ENCODE measurements at regions not wholly inside any gene's neighbourhood (a gene's known extent, or its start where the extent isn't known, plus 50 kb on each side); places are given as distances from the start of the nearest gene placed in this dataset.
A peak's percentile ranks its signal among the peaks of the same experiment; 100 is the strongest.

DNA sequence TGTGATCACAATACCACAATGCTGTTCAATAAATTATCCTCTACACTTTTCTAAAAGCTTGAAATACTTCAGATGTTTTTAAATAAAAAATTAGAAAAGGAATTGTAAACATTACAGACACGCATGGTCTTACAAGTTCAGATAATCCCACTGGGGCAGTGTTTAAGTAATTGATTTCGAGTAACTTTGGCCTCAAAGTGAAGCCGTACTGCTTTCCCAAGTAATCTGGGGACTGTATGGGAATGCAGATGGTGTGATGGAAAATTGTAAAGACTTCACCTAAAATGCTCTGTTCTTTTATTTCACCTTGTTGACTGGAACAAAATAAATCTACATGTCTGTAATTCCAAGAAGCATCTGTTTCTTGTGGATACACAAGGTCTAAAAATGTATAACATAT lies 401.7 kb upstream of the LYPLAL1 start:
- TF ChIP-seq, protein P1, sequence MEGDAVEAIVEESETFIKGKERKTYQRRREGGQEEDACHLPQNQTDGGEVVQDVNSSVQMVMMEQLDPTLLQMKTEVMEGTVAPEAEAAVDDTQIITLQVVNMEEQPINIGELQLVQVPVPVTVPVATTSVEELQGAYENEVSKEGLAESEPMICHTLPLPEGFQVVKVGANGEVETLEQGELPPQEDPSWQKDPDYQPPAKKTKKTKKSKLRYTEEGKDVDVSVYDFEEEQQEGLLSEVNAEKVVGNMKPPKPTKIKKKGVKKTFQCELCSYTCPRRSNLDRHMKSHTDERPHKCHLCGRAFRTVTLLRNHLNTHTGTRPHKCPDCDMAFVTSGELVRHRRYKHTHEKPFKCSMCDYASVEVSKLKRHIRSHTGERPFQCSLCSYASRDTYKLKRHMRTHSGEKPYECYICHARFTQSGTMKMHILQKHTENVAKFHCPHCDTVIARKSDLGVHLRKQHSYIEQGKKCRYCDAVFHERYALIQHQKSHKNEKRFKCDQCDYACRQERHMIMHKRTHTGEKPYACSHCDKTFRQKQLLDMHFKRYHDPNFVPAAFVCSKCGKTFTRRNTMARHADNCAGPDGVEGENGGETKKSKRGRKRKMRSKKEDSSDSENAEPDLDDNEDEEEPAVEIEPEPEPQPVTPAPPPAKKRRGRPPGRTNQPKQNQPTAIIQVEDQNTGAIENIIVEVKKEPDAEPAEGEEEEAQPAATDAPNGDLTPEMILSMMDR (IDR thresholded peaks at IDR 0.05; ENCODE audit: low read depth, low read length) = no peak
- no peak overlapping the region for H3K4me3 ChIP-seq (replicated peaks in 1 of 2; ENCODE audit: low read depth in 2 of 2, low read length in 2 of 2)
- DNase-seq (ENCODE audit: low read depth in 2 of 2) = no peak

DNA sequence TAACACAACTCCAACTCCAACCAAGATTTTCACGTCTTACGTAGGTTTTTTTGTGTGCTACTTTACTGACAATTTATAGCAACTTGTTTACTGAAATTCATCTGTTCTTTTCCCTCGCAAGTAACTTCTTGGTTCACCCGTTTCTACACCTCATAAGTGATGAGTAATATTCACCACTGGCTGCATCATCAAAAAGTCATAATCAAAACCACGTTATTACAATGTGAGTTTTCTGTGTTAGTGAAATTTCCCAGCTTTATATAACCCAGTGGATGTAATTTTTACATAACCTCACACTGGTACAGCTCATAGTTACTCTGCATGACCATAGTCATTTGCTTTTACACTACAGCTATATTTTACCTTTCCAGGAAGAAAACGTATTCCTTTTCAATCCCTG lies 401.1 kb upstream of the LYPLAL1 start:
- TF ChIP-seq, protein P1 (IDR thresholded peaks at IDR 0.05; ENCODE audit: low read depth, low read length) = no peak
- DNase-seq (ENCODE audit: low read depth in 2 of 2) = peak; percentile 11 to 71
- no peak overlapping the region for H3K4me3 ChIP-seq (replicated peaks in 1 of 2; ENCODE audit: low read depth in 2 of 2, low read length in 2 of 2)

DNA sequence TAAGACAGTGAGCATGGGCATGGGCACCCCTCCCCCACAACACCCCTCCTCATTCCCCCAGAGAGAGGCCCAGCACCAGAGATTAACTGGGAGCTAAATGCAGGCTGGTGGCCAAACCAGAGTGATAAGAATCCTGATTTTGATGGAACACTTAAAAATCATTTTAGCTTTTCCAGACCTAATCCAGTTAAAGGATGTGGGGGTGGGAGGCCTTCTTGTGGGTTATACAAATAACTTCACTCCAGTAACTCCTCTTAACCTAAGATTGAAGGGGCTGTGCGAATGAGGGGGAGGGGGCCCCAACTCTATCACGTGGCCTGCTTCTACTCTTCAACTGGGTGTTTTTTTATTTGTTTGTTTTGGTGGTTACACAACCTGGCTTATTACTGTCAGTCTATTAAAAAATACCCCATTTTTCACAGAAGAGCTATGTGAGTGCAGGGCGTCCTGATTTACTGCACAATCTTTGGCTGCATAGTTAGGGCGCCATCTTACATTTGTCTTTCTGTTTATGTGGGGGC lies 398.1 kb upstream of the LYPLAL1 start:
- TF ChIP-seq, protein P1 (IDR thresholded peaks at IDR 0.05; ENCODE audit: low read depth, low read length) = no peak
- peak in 1 of 2 donors; percentile 58 for DNase-seq (ENCODE audit: low read depth in 2 of 2)
- H3K4me3 ChIP-seq (replicated peaks in 1 of 2; ENCODE audit: low read depth in 2 of 2, low read length in 2 of 2) = no peak overlapping the region

DNA sequence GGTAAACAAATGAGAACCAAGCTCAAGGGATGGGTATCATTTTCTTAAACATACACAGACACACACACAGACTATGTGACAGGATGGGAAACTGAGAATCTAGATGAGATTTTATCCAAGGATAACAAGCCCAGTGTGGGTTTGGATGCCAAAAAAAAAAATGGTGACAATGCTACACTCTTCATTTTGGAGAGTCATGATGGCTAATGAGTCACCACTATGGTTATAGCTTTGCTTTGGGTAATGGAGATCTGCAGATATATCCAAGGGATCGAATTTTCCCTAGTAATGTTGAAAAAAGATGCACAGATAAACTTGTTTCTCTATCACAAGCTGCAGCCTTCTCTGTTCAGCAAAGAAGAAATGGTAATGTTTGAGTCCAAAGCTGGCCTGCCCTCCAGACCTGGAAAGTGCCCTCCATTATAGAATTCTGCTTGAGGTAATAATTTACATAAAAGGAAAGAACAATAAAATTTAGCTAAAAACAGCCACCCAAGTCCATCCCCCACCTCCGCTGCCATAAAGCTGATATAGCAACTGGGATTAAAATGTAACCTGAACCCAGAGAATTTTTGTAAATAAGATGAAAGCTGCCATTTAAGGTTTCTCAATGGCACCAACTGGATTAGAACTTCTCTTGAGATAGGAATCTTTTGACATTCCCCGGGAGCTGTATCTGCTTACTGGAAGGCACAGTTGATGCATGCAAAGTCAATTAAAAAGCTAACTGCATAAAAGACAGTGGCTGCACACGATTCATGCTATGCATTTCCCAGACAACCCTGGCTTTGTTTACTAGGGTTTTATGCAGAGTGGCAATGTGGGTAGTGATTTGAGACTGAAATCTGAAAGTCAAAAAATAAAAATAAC lies 395.2 kb upstream of the LYPLAL1 start:
- no peak for DNase-seq (ENCODE audit: low read depth in 2 of 2)
- no peak overlapping the region for H3K4me3 ChIP-seq (replicated peaks in 1 of 2; ENCODE audit: low read depth in 2 of 2, low read length in 2 of 2)

DNA sequence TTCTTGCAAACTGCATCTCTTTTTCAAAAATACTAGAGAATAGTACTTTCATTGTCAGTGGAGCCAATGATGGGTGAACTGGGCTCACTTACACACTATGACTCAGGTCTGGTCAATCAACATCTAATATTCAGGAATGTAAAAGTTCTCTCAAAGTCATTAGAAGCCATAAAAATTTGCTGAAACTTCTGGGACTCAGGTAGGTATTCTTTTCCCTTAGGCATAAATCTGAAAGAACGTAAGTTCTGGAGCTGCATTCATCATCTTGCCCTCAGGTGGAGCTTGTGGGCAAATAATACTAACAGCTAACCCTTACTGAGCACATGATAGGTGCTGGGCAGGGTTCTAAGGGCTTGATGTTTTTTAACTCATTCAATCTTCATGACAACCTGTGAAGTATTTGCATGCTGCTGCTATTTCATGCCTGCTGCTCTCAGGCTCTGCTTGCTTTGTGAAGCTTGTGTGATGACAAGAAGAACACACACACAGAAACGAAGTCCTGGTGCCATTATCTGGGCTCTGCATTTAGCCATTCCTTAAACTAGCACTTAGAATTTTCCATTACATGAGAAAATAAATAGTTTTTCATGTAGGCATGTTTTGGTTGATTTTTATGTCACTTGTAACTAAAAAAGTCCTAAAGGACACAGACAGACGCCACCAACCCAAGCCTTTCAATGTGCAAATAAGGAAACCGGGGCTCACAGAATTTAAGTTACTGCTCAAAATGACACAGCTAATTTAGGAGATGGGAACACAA lies 394.2 kb upstream of the LYPLAL1 start:
- no peak overlapping the region for H3K4me3 ChIP-seq (replicated peaks in 1 of 2; ENCODE audit: low read depth in 2 of 2, low read length in 2 of 2)
- TF ChIP-seq, protein P1 (IDR thresholded peaks at IDR 0.05; ENCODE audit: low read depth, low read length) = no peak
- DNase-seq (ENCODE audit: low read depth in 2 of 2) = no peak

More for the DNA sequence above, 395.2 kb upstream of the LYPLAL1 start:
- TF ChIP-seq, protein P1 (IDR thresholded peaks at IDR 0.05; ENCODE audit: low read depth, low read length) = no peak

DNA sequence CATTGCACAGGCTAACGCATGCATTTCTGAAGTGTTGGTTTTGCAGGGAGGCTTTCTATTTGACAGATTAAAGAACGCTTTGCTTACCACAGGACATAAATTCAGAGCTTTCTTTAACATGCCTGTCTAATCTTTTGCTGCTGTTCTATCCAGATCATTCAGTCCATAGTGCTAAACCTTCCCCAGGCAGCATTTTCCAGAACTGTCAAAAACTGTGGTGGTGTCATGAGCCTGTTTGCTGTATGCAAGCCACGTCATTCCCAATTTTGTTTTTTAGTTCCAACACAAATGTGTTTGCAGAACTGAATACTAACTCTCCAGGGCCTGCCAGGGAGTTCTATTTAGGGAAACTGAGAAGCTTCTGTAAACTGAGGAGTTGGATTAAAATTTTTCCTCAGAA lies 390.5 kb upstream of the LYPLAL1 start:
- DNase-seq (ENCODE audit: low read depth in 2 of 2) = no peak
- TF ChIP-seq, protein P1 (IDR thresholded peaks at IDR 0.05; ENCODE audit: low read depth, low read length) = no peak
- no peak overlapping the region for H3K4me3 ChIP-seq (replicated peaks in 1 of 2; ENCODE audit: low read depth in 2 of 2, low read length in 2 of 2)
